Fibroblast of pulmonary artery (primary cell): ENCODE measurements at regions not wholly inside any gene's neighbourhood (a gene's known extent, or its start where the extent isn't known, plus 50 kb on each side); places are given as distances from the start of the nearest gene placed in this dataset.

ENCODE experiments used
- DNase-seq: peaks from one replicate; pipeline ENCODE4 v3.0.0-alpha.2; 2010; ENCODE audit warnings: low read depth
- H3K4me3 ChIP-seq: replicated peaks from 2 replicates; pipeline ENCODE4 v1.5.1; 2011; ENCODE audit warnings: low read depth, mild to moderate bottlenecking, control low read depth, low read length, moderate library complexity
- CTCF ChIP-seq: IDR thresholded peaks from 2 replicates; pipeline ENCODE4 v1.5.1; 2011; ENCODE audit warnings: mild to moderate bottlenecking, control low read depth, low read length, inconsistent platforms; ENCODE audit errors: missing control alignments

- no peak for TF ChIP-seq CTCF
- H3K4me3 ChIP-seq: no peak overlapping the region
Measured at GRCh38 chr13:84491952-84492351, 609.7 kb upstream of the SLITRK1 start.

GRCh38 chr13:84487752-84488151, 605.5 kb upstream of the SLITRK1 start:
- no peak for TF ChIP-seq CTCF
- H3K4me3 ChIP-seq: no peak overlapping the region
- no peak for DNase-seq

More at GRCh38 chr13:84491952-84492351, 609.7 kb upstream of the SLITRK1 start:
- no peak for DNase-seq

- DNase-seq: peak; percentile 65
- no peak for TF ChIP-seq CTCF
- no peak overlapping the region for H3K4me3 ChIP-seq
Measured at GRCh38 chr13:84481958-84482357, 599.7 kb upstream of the SLITRK1 start.

- DNase-seq: peak; percentile 1
- no peak overlapping the region for H3K4me3 ChIP-seq
- TF ChIP-seq CTCF: no peak
Measured at GRCh38 chr13:84479656-84480055, 597.4 kb upstream of the SLITRK1 start.

GRCh38 chr13:84470528-84470927, 588.3 kb upstream of the SLITRK1 start:
- TF ChIP-seq CTCF: no peak
- no peak overlapping the region for H3K4me3 ChIP-seq
- DNase-seq: no peak

- no peak overlapping the region for H3K4me3 ChIP-seq
- no peak for DNase-seq
- no peak for TF ChIP-seq CTCF
Measured at GRCh38 chr13:84466461-84466860, 584.2 kb upstream of the SLITRK1 start.

- no peak for TF ChIP-seq CTCF
- no peak for DNase-seq
- no peak overlapping the region for H3K4me3 ChIP-seq
Measured at GRCh38 chr13:84460989-84461388, 578.7 kb upstream of the SLITRK1 start.
